GM13976 (cell line): ENCODE measurements at regions not wholly inside any gene's neighbourhood (a gene's known extent, or its start where the extent isn't known, plus 50 kb on each side); places are given as distances from the start of the nearest gene placed in this dataset.

Experiments
- DNase-seq: peaks from one replicate; pipeline ENCODE4 v3.0.0; 2012; ENCODE audit warnings: low spot score
- in situ Hi-C: fragments of 300-500 bp; cut with MboI; formaldehyde crosslinking; loops from one replicate; pipeline ENCODE4 v1.12.0; 2022; ENCODE audit warnings: low sequenced_read_pairs, mixed read lengths, inconsistent platforms; ENCODE audit not compliant: unreplicated experiment
- TF ChIP-seq, protein P1 (sequence below): IDR thresholded peaks from 2 replicates; pipeline ENCODE4 v1.5.1; 2012; ENCODE audit warnings: borderline replicate concordance, mild to moderate bottlenecking; ENCODE audit not compliant: insufficient read depth; ENCODE audit errors: extremely low read depth, missing control alignments, control extremely low read depth

DNA sequence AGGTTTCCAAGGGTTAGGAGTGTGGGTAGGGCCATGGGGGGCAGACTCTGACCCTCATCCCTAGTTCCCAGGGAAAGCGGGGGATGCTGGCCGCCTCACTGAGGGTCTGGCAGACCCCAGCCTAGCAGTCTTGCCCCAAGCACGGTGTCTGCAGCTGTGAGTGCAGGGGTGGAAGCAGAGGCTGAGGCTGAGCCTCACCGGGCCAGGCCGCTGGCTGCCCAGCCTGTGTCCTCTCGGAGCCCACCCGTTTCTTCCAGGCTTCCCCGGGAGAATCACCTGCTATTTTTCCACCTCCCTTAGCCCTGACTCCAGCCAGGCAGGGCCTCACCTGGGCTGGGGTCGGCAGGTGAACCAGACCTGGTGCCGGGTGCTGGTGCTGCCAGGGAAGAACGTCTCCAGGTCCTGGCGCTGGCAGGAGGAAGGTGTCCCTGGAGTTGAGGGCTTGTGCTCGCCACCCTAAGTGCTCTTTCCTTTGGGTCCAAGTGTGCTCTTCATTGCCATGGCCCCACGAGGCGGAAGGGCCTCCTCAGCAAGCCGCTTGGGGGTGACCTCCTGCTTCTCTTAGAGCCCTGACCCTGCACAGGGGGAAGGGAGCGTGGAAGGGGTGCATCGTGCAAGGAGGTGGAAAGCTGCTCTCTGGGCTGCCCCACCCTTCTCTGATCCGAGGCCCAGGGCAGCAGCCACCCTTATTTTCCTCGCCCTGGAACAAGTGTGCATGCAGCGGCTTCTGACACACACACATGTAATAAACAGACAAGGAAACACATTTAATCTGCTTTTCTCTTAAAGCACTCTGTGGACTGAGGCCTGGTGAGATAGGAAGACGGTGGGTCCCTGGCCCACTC, 112.7 kb downstream of the FAM53A start:
- in situ Hi-C loops: no loop called here
- DNase-seq: no peak

DNA sequence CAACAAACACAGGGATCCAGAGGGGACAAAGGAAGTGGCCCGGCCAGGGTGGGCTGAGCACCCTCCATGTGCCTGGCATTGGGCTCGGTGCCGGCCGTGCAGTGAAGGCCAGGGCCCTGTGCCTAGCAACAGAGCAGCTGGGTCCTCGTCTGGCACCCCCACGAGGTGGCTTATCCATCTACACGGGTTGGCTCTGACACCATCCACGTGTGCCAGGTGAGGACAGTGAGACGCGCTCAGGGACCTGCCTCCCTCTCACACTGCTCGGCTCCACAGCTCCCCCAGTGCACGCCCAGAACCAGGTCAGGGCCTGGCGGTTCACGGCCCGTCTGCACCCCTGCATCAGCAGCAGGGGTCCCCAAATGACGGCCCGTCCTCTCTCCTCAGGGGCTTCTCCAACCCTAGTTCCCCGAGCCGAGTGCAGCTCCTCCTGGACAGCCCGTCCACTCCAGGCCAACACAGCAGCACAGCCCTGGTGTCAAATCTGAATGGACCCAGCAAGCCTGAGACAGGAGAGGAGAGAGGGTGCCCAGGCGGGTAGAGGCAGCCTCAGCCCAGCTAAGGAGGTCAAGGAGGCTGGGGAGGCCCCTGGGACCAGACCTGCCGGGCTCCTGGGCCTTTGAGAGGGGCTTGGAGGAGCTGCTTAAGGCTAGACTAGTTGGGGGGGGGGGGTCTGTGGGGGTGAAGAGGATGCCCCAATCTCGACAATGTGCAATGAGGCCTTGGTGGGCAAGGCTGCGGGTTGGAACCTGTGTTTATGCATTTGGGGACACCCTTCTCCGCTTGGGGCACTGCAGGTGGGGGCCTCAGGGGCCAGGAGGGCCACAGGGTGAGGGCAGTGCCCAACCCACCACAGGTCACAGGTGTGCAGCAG, 113.6 kb downstream of the FAM53A start:
- TF ChIP-seq, protein P1, sequence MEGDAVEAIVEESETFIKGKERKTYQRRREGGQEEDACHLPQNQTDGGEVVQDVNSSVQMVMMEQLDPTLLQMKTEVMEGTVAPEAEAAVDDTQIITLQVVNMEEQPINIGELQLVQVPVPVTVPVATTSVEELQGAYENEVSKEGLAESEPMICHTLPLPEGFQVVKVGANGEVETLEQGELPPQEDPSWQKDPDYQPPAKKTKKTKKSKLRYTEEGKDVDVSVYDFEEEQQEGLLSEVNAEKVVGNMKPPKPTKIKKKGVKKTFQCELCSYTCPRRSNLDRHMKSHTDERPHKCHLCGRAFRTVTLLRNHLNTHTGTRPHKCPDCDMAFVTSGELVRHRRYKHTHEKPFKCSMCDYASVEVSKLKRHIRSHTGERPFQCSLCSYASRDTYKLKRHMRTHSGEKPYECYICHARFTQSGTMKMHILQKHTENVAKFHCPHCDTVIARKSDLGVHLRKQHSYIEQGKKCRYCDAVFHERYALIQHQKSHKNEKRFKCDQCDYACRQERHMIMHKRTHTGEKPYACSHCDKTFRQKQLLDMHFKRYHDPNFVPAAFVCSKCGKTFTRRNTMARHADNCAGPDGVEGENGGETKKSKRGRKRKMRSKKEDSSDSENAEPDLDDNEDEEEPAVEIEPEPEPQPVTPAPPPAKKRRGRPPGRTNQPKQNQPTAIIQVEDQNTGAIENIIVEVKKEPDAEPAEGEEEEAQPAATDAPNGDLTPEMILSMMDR: no peak
- no peak for DNase-seq

More for the DNA sequence above, 112.7 kb downstream of the FAM53A start:
- TF ChIP-seq, protein P1: no peak

DNA sequence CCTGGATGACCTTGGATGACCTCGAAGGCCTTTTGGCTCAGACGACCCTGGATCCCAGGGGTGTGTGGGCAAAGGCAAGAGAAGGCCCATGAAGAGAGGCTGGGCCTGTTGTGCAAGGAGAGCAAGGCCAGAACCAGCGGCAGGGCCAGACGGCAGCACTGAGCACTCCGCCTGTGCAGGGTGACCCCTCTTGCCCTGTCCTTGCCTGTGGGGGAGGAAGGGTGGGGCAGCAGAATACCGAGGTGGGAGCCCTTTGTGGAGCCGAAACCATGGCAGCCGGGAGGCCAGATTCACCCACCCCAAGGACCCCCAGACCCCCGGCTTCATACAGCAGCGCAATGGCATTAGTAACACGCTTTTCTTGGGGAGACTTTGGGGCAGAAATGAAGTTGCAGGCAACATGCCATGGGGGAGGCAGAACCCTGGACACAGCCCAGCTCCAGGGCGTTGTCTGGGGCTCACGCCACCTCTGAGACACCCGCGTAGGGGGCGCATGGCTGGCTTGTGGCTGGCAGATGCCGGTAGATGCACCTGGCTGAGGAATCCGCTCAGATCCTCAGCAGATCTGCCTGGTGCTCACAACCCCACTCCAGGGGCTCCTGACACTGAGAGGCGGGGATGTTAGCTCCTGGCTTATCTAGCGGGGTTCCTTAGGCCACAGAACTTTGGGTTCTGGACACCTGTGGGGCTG, 114.5 kb downstream of the FAM53A start:
- TF ChIP-seq, protein P1: no peak
- in situ Hi-C loops: no loop called here
- no peak for DNase-seq

More for the DNA sequence above, 113.6 kb downstream of the FAM53A start:
- in situ Hi-C loops: no loop called here

DNA sequence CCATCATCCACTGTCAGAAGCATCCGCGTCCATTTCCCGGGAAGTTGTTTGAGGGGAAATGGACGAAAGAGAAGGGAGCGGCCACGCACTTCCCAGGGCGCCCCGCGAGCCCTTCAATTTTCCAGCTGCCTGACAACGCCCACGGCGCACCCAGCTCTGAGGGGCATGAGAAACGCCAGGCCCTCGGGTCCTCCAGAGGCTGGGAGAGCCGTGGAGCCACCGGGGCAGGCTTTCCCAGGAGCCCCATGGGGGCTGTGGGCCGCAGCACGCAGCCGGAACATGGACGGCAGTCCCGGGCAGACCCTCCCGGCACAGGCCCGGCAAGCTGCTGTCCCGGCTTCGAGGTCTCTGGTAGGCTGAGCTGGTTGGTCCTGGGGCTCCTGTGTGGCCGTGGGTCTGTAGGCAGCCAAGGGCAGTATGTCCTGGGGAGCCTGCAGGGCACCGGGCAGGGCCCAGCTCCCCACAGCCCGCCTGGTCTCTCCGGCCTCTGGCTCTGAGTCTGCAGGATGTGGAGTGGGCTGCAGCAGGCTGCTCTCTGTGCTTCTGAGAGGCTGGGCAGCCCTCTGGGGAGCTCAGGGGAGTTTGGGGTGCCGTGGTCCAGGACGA, 115.2 kb downstream of the FAM53A start:
- in situ Hi-C loops: no loop called here
- DNase-seq: no peak
- TF ChIP-seq, protein P1: no peak

DNA sequence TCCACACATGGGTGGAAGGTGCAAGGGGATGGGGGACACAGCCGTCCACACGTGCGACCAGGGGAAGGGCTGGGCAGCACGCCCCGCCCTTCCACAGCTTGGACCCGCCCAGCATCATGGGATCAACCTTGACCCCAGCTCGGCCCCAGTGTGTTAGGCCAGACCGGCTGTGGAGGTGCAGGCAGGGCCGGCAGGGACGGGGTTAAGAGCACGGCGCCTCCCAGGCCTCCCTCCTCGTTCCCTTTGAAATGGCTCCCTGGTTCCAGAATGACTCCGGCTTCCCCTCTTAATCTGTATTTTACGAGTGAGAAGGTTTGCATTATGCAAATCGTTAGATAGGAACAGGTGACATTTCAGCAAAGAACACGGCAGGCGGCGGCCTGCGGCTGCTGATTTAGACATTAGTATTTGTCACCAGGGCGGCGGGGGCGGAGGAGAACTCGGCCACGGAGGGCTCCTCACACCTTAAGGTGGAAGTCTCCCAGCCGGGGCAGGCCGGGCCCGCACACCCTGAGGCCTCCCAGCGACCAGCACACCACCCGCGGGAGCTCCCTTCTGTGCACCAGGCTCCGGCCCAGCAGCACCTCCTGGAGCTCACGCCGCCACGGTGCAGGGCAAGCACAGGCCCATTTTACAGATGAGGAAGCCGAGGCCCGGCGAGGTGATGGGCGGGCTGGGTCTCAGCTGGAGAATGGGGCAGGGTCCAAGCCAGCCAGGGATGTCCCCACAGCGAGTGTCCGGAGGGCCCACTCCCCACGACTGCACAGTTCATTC, 116.1 kb downstream of the FAM53A start:
- in situ Hi-C loops: no loop called here
- no peak for DNase-seq
- TF ChIP-seq, protein P1: no peak
